HG03521 (cell line): ENCODE measurements at regions not wholly inside any gene's neighbourhood (a gene's known extent, or its start where the extent isn't known, plus 50 kb on each side); places are given as distances from the start of the nearest gene placed in this dataset.
"Not testable (repeated sequence)": the region's sequence is repeated elsewhere in the genome, so short reads cannot be mapped to it uniquely, and the experiment has no call there.

ENCODE experiments used
- ATAC-seq: cut with Tn5 transposase; IDR thresholded peaks from one replicate; pipeline ENCODE4 v1.9.1; 2021; ENCODE audit warnings: mild to moderate bottlenecking, moderate library complexity; ENCODE audit not compliant: unreplicated experiment

GRCh38 chr5:174504266-174504726, 220.1 kb upstream of the MSX2 start:
- no peak for ATAC-seq

GRCh38 chr5:174505621-174506020, 218.8 kb upstream of the MSX2 start:
- no peak for ATAC-seq

GRCh38 chr5:174510782-174511453, 213.5 kb upstream of the MSX2 start:
- not testable (repeated sequence) for ATAC-seq

- no peak for ATAC-seq
Observed at GRCh38 chr5:174511714-174512253, 212.6 kb upstream of the MSX2 start.

- ATAC-seq = no peak
Observed at GRCh38 chr5:174514325-174514724, 210.1 kb upstream of the MSX2 start.

GRCh38 chr5:174514983-174515394, 209.4 kb upstream of the MSX2 start:
- ATAC-seq = no peak

- no peak for ATAC-seq
Observed at GRCh38 chr5:174516741-174517140, 207.6 kb upstream of the MSX2 start.

GRCh38 chr5:174518512-174518911, 205.9 kb upstream of the MSX2 start:
- ATAC-seq = no peak

GRCh38 chr5:174520420-174521396, 203.7 kb upstream of the MSX2 start:
- no peak for ATAC-seq

- no peak for ATAC-seq
Observed at GRCh38 chr5:174521449-174521848, 202.9 kb upstream of the MSX2 start.

- ATAC-seq = no peak
Observed at GRCh38 chr5:174522480-174523260, 201.7 kb upstream of the MSX2 start.

- no peak for ATAC-seq
Observed at GRCh38 chr5:174523311-174524071, 200.9 kb upstream of the MSX2 start.

- ATAC-seq = no peak
Observed at GRCh38 chr5:174524351-174524750, 200.0 kb upstream of the MSX2 start.

GRCh38 chr5:174526177-174526576, 198.2 kb upstream of the MSX2 start:
- ATAC-seq = no peak

GRCh38 chr5:174527916-174528540, 196.4 kb upstream of the MSX2 start:
- no peak for ATAC-seq

- no peak for ATAC-seq
Observed at GRCh38 chr5:174528821-174529544, 195.4 kb upstream of the MSX2 start.

GRCh38 chr5:174529925-174530681, 194.3 kb upstream of the MSX2 start:
- no peak for ATAC-seq

GRCh38 chr5:174531782-174532191, 192.6 kb upstream of the MSX2 start:
- no peak for ATAC-seq
